DND-41 (cell line): ENCODE measurements at regions not wholly inside any gene's neighbourhood (a gene's known extent, or its start where the extent isn't known, plus 50 kb on each side); places are given as distances from the start of the nearest gene placed in this dataset.

Experiments
- ATAC-seq: fragments of 200-7000 bp; cut with Tn5 transposase; 3 replicates; pipeline ENCODE4 v1.9.1; 2021; ENCODE audit warnings: low read depth; ENCODE audit not compliant: insufficient read depth
- DNase-seq: peaks from one replicate; pipeline ENCODE4 v3.0.0-alpha.2; 2020
- H2AFZ ChIP-seq: 2 replicates; pipeline ENCODE4 v1.6.0; 2012; ENCODE audit warnings: low read depth, low read length
- H3K27ac ChIP-seq: 2 replicates; pipeline ENCODE4 v1.5.1; 2012; ENCODE audit warnings: low read length, inconsistent platforms
- H3K27me3 ChIP-seq: fragments of 200-600 bp; sonication (generic); 2 replicates; pipeline ENCODE4 v1.6.0; 2012; ENCODE audit warnings: low read length, mild to moderate bottlenecking, inconsistent platforms; ENCODE audit not compliant: insufficient read depth, poor library complexity
- H3K36me3 ChIP-seq: 2 replicates; pipeline ENCODE4 v1.5.1; 2012; ENCODE audit warnings: low read length, inconsistent platforms; ENCODE audit not compliant: insufficient read depth
- H3K4me1 ChIP-seq: 2 replicates; pipeline ENCODE4 v1.5.1; 2012; ENCODE audit warnings: mild to moderate bottlenecking, low read length; ENCODE audit not compliant: insufficient read depth
- H3K4me2 ChIP-seq: 2 replicates; pipeline ENCODE4 v1.6.0; 2012; ENCODE audit warnings: mild to moderate bottlenecking, moderate library complexity, low read length, inconsistent platforms; ENCODE audit not compliant: insufficient read depth
- H3K4me3 ChIP-seq, 2 experiments: fragments of 200-600 bp in 1 of 2; shearing (Covaris generic) in 1 of 2; 2 replicates each; pipeline ENCODE4 v1.5.1; 2012 to 2016; ENCODE audit warnings: inconsistent platforms in 2 of 2, low read length in 2 of 2, mild to moderate bottlenecking in 2 of 2, low read depth in 1 of 2, moderate library complexity in 1 of 2
- H3K79me2 ChIP-seq: 2 replicates; pipeline ENCODE4 v1.6.0; 2012; ENCODE audit warnings: low read length, inconsistent platforms; ENCODE audit not compliant: insufficient read depth
- H3K9ac ChIP-seq: 2 replicates; pipeline ENCODE4 v1.6.0; 2012; ENCODE audit warnings: low read depth, mild to moderate bottlenecking, inconsistent platforms, low read length, moderate library complexity
- H3K9me3 ChIP-seq: 2 replicates; pipeline ENCODE4 v1.5.1; 2012; ENCODE audit warnings: low read length, moderate library complexity, mild to moderate bottlenecking, inconsistent platforms; ENCODE audit not compliant: insufficient read depth, severe bottlenecking
- H4K20me1 ChIP-seq: 2 replicates; pipeline ENCODE4 v1.6.0; 2012; ENCODE audit warnings: low read length; ENCODE audit not compliant: insufficient read depth
- EZH2 ChIP-seq: IDR thresholded peaks from 3 replicates; pipeline ENCODE4 v1.6.1; 2012; ENCODE audit warnings: borderline replicate concordance, low read depth, mild to moderate bottlenecking, moderate library complexity, low read length, inconsistent platforms; ENCODE audit not compliant: severe bottlenecking
- TF ChIP-seq, protein P1 (sequence below): IDR thresholded peaks from 2 replicates; pipeline ENCODE4 v1.5.1; 2012; ENCODE audit warnings: borderline replicate concordance, low read length, moderate library complexity, mild to moderate bottlenecking; ENCODE audit not compliant: poor library complexity, severe bottlenecking; ENCODE audit errors: extremely low read depth

GRCh38 chr10:130889240-130889639 lies 422.3 kb downstream of the TCERG1L start:
- H3K27me3 ChIP-seq: no peaks in the 10 kb centered on the region
- ATAC-seq (no peak), DNase-seq (no peak)
- H3K4me2 ChIP-seq: no peak overlapping the region
- H3K79me2 ChIP-seq: no peaks in the 10 kb centered on the region
- TF ChIP-seq EZH2: no peak
- TF ChIP-seq, protein P1, sequence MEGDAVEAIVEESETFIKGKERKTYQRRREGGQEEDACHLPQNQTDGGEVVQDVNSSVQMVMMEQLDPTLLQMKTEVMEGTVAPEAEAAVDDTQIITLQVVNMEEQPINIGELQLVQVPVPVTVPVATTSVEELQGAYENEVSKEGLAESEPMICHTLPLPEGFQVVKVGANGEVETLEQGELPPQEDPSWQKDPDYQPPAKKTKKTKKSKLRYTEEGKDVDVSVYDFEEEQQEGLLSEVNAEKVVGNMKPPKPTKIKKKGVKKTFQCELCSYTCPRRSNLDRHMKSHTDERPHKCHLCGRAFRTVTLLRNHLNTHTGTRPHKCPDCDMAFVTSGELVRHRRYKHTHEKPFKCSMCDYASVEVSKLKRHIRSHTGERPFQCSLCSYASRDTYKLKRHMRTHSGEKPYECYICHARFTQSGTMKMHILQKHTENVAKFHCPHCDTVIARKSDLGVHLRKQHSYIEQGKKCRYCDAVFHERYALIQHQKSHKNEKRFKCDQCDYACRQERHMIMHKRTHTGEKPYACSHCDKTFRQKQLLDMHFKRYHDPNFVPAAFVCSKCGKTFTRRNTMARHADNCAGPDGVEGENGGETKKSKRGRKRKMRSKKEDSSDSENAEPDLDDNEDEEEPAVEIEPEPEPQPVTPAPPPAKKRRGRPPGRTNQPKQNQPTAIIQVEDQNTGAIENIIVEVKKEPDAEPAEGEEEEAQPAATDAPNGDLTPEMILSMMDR: no peak
- H4K20me1 ChIP-seq: no peaks in the 10 kb centered on the region
- H3K36me3 ChIP-seq: no peaks in the 10 kb centered on the region
- H3K4me1 ChIP-seq: no peaks in the 10 kb centered on the region
- no peaks in the 10 kb centered on the region for H3K9me3 ChIP-seq
- H3K4me3 ChIP-seq: no peak overlapping the region
- no peak overlapping the region for H2AFZ ChIP-seq
- H3K9ac ChIP-seq: no peak overlapping the region
- H3K27ac ChIP-seq: no peak overlapping the region

DNA sequence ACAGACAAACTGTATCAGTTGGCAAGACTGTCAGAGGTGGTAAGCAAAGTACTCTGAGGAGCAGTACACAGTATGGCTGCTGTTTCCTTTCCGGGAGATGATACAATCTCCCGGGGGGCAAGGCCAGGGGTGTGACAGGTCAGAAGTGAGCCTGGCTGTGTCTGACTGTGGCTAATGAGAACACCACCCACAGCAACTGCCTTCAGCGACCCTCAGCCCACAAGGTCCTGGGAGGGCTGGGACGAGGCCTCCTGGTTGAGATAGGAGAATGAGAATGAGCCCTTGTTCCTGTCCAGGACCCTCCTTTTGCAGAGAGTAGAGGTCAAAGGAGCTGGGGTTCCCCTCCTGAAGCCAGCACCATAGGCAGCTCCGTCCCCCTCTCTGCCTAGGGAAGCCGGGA lies 421.7 kb downstream of the TCERG1L start:
- Histone ChIP-seq H3K36me3 (no peaks in the 10 kb centered on the region), H2AFZ (no peak overlapping the region), H3K4me2 (no peak overlapping the region), H3K9me3 (no peaks in the 10 kb centered on the region), H3K4me3 (no peak overlapping the region), H3K4me1 (no peaks in the 10 kb centered on the region), H3K79me2 (no peaks in the 10 kb centered on the region), H3K9ac (no peak overlapping the region), H3K27me3 (no peaks in the 10 kb centered on the region), H4K20me1 (no peaks in the 10 kb centered on the region), H3K27ac (no peak overlapping the region)
- TF ChIP-seq, protein P1: no peak
- no peak for TF ChIP-seq EZH2
- ATAC-seq (no peak), DNase-seq (no peak)

DNA sequence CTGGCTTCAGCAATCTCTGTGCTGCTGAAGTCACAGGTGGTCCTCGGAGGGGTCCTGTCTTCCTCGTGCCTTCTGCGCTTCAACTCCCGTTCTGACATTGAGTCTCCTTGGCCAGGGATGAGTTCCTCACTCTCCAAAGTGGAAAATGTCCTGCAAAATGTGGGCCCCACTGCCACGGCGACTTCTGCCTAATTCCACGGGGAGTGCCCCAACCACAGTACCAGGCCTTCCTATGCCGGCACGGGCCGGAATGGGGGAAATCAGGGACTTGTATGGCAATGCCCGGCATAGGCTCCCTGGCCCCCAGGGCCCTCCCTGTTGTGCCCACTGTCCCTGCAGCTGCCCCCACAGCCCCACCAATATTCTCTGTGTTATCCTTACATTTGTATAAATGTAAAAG lies 420.5 kb downstream of the TCERG1L start:
- Histone ChIP-seq H3K36me3 (no peaks in the 10 kb centered on the region), H3K4me1 (no peaks in the 10 kb centered on the region)

More for the DNA sequence above, 420.5 kb downstream of the TCERG1L start:
- H2AFZ ChIP-seq: no peak overlapping the region
- H3K9me3 ChIP-seq: no peaks in the 10 kb centered on the region
- TF ChIP-seq, protein P1: no peak
- no peak for TF ChIP-seq EZH2
- ATAC-seq (no peak), DNase-seq (no peak)
- no peak overlapping the region for H3K4me3 ChIP-seq
- H3K4me2 ChIP-seq: no peak overlapping the region
- no peaks in the 10 kb centered on the region for H3K27me3 ChIP-seq
- no peak overlapping the region for H3K27ac ChIP-seq
- no peak overlapping the region for H3K9ac ChIP-seq
- H3K79me2 ChIP-seq: no peaks in the 10 kb centered on the region
- H4K20me1 ChIP-seq: no peaks in the 10 kb centered on the region; the same call in 1 of the 2 replicates
